ENCODE measurements at regions not wholly inside any gene's neighbourhood (a gene's known extent, or its start where the extent isn't known, plus 50 kb on each side); places are given as distances from the start of the nearest gene placed in this dataset.
A peak's percentile ranks its signal among the peaks of the same experiment; 100 is the strongest.

DNA sequence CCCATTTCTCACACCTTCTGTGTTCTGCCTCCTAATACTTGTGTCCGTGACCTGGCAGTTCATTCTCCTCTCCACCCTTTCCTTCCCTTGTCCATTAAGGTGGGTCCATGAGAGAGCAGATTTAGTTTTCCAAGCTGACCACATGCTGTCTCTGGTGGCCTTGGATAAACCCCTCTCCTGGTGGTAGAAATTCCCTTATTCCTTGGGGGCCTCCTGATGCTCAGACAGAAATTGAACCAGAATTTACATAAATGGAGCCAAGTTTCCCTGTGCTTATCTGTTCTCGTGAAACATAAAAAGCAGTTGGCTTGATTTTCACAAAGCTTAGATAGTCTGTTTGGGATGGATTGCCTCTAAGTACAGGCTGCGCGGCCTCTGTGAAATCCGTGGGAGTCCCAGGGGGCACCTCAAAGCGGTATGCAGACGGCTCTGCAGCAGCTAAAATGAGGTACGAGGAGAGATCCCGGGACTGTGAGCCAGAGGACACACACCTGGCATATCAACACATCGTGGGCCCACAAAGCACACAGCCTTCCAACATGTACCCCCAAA is 101.0 kb upstream of the NMNAT3 start:
- no peaks in the 10 kb centered on the region for H3K27me3 ChIP-seq (ENCODE audit: insufficient read depth, insufficient read length)
- H3K4me1 ChIP-seq (ENCODE audit: insufficient read depth, insufficient read length) = peaks cover 9% of the 10 kb centered on the region
- TF ChIP-seq YY1 (IDR thresholded peaks at IDR 0.05; ENCODE audit: insufficient read depth, insufficient read length) = no peak
- TF ChIP-seq SUZ12 (IDR thresholded peaks at IDR 0.05; ENCODE audit: extremely low read depth, insufficient read depth, insufficient read length) = no peak
- no peak for TF ChIP-seq ZNF274 (IDR thresholded peaks at IDR 0.05; ENCODE audit: low read depth, low read length)
- no peak overlapping the region for H3K4me3 ChIP-seq (ENCODE audit: insufficient read length, low read depth)
- H3K36me3 ChIP-seq (ENCODE audit: insufficient read depth, insufficient read length, low read length) = no peaks in the 10 kb centered on the region
- H3K9me3 ChIP-seq (ENCODE audit: insufficient read depth, low read length) = no peaks in the 10 kb centered on the region
- H3K9ac ChIP-seq (ENCODE audit: insufficient read length, low read depth) = no peak overlapping the region
- DNase-seq (ENCODE audit: low read depth, low spot score) = no peak

DNA sequence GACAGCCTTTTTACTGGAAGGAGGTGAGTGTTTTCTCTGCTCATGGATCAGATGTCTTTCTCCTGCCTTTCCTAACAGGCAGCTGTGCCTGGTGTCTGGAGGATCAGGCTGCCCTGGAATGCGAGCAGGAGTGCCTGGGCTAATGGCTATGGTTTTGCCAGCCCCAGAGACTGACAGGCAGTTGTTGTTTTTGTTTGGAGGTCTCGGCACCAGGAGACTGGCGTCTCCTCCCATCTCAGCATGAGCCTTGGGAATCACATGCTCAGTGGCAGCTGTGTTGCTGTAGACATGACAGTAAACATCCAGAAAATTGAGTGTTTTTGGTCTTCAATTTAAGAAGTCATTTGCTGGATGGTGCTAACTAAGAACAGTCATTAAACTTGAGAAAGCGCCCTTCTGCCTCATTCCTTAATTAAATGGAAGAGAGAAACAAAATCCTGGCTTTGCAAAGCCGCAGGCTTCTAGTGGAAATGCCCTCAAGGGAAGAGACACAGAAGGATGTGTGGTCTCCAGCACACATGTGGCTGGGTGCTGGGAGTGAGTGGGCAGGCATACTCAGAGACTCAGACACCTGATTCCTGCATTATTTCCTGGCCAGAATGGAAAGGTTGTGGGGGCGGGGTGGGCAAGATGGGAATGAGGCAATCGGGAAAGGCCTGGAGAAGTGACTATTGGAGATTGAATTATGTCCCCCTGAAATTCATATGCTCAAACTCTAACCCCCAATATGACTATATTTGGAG is 97.0 kb upstream of the NMNAT3 start:
- Histone ChIP-seq H3K9me3 (ENCODE audit: insufficient read depth, low read length) (no peaks in the 10 kb centered on the region), H3K4me3 (ENCODE audit: insufficient read length, low read depth) (no peak overlapping the region), H3K4me1 (ENCODE audit: insufficient read depth, insufficient read length) (peaks cover 10% of the 10 kb centered on the region), H3K27me3 (ENCODE audit: insufficient read depth, insufficient read length) (no peaks in the 10 kb centered on the region), H3K36me3 (ENCODE audit: insufficient read depth, insufficient read length, low read length) (no peaks in the 10 kb centered on the region), H3K9ac (ENCODE audit: insufficient read length, low read depth) (no peak overlapping the region)
- TF ChIP-seq YY1 (IDR thresholded peaks at IDR 0.05; ENCODE audit: insufficient read depth, insufficient read length) (no peak), ZNF274 (IDR thresholded peaks at IDR 0.05; ENCODE audit: low read depth, low read length) (no peak), SUZ12 (IDR thresholded peaks at IDR 0.05; ENCODE audit: extremely low read depth, insufficient read depth, insufficient read length) (no peak)
- DNase-seq (ENCODE audit: low read depth, low spot score) = peak; percentile 74

DNA sequence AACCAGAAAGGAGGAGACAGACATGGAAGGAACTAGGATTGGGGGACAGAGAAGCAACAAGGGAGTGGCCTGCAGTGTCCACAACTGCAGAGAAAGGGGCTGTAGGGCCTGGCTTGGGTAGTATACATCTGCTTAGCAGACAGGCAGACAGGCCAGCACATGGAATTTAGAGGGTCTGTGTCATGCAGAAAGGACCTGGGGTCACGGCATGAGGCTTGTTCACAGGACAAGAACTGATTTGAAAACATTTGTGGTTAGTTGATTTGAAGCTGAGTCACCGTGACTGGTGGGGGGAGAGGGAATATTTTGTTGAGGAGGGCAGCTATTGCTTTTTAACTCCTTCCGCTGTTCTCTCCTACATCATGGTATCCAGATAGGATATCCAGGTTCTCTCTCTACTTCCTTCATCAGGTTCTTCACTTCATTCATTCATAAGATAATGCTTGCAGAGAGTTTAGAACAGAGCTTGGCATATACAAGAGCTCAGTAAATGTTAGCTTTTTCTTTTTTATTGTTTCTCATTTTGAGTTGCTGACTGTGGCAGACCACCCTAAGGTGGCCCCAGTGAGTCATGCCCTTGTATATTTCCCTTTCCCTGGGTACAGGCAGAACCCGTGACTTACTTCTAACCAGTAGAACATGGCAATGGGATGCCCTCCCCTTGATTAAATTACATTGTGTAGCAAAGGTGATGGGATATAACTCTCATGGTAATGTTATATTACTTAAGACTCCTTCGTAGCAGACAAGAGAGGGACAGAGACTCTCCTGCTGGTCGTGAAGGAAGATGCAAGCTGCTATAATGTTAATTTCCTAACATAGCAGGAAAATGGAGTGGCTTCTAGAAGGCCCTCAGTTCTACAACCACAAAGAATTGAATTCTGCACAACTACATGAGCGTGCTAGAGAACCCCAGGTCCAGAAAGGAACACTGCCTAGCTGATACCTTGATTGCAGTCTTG is 95.0 kb upstream of the NMNAT3 start:
- TF ChIP-seq YY1 (IDR thresholded peaks at IDR 0.05; ENCODE audit: insufficient read depth, insufficient read length) (no peak), ZNF274 (IDR thresholded peaks at IDR 0.05; ENCODE audit: low read depth, low read length) (no peak)
- H3K9me3 ChIP-seq (ENCODE audit: insufficient read depth, low read length) = no peaks in the 10 kb centered on the region
- H3K4me3 ChIP-seq (ENCODE audit: insufficient read length, low read depth) = no peak overlapping the region
- H3K36me3 ChIP-seq (ENCODE audit: insufficient read depth, insufficient read length, low read length) = no peaks in the 10 kb centered on the region
- no peak overlapping the region for H3K9ac ChIP-seq (ENCODE audit: insufficient read length, low read depth)
- peaks cover 10% of the 10 kb centered on the region for H3K4me1 ChIP-seq (ENCODE audit: insufficient read depth, insufficient read length)
- DNase-seq (ENCODE audit: low read depth, low spot score) = no peak
- no peaks in the 10 kb centered on the region for H3K27me3 ChIP-seq (ENCODE audit: insufficient read depth, insufficient read length)

DNA sequence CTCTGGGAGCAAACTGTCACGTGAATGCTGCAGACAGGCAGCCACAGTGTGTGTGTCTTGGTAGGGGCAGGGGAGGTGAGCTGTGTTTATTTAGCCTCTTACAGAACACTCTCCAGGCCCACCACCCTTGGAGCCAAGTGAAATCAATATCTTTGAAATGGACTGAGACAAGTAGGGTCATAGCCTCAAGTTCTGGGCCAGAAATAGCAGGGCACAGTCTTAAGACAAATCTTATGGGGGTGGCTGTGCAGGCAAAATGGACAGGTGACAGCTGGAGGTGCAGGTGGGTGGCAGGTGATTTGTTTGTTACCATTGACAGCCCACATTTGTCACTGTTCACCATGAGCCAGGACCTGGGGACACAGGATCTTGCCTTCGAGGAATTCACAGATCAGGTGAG is 93.6 kb upstream of the NMNAT3 start:
- Histone ChIP-seq H3K9me3 (ENCODE audit: insufficient read depth, low read length) (no peaks in the 10 kb centered on the region), H3K4me1 (ENCODE audit: insufficient read depth, insufficient read length) (peaks cover 10% of the 10 kb centered on the region), H3K27me3 (ENCODE audit: insufficient read depth, insufficient read length) (no peaks in the 10 kb centered on the region), H3K4me3 (ENCODE audit: insufficient read length, low read depth) (no peak overlapping the region), H3K9ac (ENCODE audit: insufficient read length, low read depth) (no peak overlapping the region), H3K36me3 (ENCODE audit: insufficient read depth, insufficient read length, low read length) (no peaks in the 10 kb centered on the region)
- TF ChIP-seq SUZ12 (IDR thresholded peaks at IDR 0.05; ENCODE audit: extremely low read depth, insufficient read depth, insufficient read length) = no peak
- no peak for TF ChIP-seq YY1 (IDR thresholded peaks at IDR 0.05; ENCODE audit: insufficient read depth, insufficient read length)
- TF ChIP-seq ZNF274 (IDR thresholded peaks at IDR 0.05; ENCODE audit: low read depth, low read length) = no peak
- DNase-seq (ENCODE audit: low read depth, low spot score) = no peak

DNA sequence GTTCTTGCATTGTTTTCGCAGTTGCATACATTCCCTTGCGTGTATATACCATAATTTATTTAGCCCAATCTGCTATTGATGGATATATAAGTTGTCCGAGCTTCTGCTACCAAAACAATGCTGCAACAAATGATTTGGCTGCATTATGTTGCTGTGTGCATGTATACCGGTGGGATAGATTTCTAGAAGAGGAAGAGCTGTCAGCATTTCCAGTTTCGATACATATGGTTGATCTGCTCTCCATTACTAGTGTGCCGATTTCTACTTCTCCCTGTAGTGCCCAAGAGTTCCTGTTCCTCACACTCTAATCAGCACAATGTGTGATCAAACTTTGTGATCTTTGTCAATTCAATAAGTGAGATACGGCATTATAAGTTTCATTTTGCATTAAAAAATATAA is 92.8 kb upstream of the NMNAT3 start:
- no peak for TF ChIP-seq SUZ12 (IDR thresholded peaks at IDR 0.05; ENCODE audit: extremely low read depth, insufficient read depth, insufficient read length)
- TF ChIP-seq ZNF274 (IDR thresholded peaks at IDR 0.05; ENCODE audit: low read depth, low read length) = no peak
- TF ChIP-seq YY1 (IDR thresholded peaks at IDR 0.05; ENCODE audit: insufficient read depth, insufficient read length) = no peak
- Histone ChIP-seq H3K4me1 (ENCODE audit: insufficient read depth, insufficient read length) (peaks cover 10% of the 10 kb centered on the region), H3K27me3 (ENCODE audit: insufficient read depth, insufficient read length) (no peaks in the 10 kb centered on the region), H3K9ac (ENCODE audit: insufficient read length, low read depth) (no peak overlapping the region), H3K9me3 (ENCODE audit: insufficient read depth, low read length) (no peaks in the 10 kb centered on the region), H3K36me3 (ENCODE audit: insufficient read depth, insufficient read length, low read length) (no peaks in the 10 kb centered on the region), H3K4me3 (ENCODE audit: insufficient read length, low read depth) (no peak overlapping the region)
- no peak for DNase-seq (ENCODE audit: low read depth, low spot score)

DNA sequence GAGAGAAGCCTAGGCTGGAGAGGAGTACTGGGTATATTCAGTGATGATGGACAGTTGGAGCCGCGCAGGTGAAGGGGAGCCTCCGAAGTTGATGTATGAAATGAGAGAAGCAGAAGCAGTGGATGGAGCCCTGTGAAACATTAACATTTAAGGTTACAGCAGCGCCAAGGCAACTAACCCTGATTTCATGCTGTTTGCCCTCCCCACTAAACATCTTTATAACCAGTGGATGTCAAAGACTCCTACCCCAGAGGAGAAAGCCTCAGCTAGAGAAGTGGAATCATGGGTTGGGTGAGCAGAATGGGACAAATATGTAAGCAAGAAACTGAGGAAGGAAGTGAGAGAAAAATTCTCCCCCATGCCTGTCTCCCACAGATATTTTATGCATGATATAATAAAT is 92.0 kb upstream of the NMNAT3 start:
- no peaks in the 10 kb centered on the region for H3K27me3 ChIP-seq (ENCODE audit: insufficient read depth, insufficient read length)
- H3K36me3 ChIP-seq (ENCODE audit: insufficient read depth, insufficient read length, low read length) = no peaks in the 10 kb centered on the region
- H3K4me1 ChIP-seq (ENCODE audit: insufficient read depth, insufficient read length) = peaks cover 10% of the 10 kb centered on the region
- no peaks in the 10 kb centered on the region for H3K9me3 ChIP-seq (ENCODE audit: insufficient read depth, low read length)
- H3K4me3 ChIP-seq (ENCODE audit: insufficient read length, low read depth) = no peak overlapping the region
- DNase-seq (ENCODE audit: low read depth, low spot score) = no peak
- no peak for TF ChIP-seq ZNF274 (IDR thresholded peaks at IDR 0.05; ENCODE audit: low read depth, low read length)
- TF ChIP-seq YY1 (IDR thresholded peaks at IDR 0.05; ENCODE audit: insufficient read depth, insufficient read length) = no peak
- TF ChIP-seq SUZ12 (IDR thresholded peaks at IDR 0.05; ENCODE audit: extremely low read depth, insufficient read depth, insufficient read length) = no peak
- H3K9ac ChIP-seq (ENCODE audit: insufficient read length, low read depth) = no peak overlapping the region

DNA sequence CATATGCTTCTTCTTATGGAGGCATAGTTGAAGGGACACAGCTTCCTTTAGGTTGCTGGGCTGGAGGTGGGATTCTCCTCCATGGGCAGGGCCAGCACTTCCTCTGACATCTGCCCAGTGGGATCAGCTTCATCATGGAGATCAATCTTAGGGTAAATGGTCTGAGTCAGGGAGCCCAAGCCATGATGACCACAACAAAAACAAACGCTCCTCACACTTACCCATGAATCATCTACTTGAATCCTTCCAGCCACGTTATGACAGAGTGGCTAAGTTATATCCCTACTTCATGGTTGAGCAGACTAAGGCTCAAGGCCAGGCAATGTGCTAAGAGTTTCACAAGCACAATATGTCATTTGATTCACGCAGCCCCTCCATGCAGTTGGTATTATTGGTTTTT is 87.2 kb upstream of the NMNAT3 start:
- no peaks in the 10 kb centered on the region for H3K36me3 ChIP-seq (ENCODE audit: insufficient read depth, insufficient read length, low read length)
- TF ChIP-seq YY1 (IDR thresholded peaks at IDR 0.05; ENCODE audit: insufficient read depth, insufficient read length) (no peak), SUZ12 (IDR thresholded peaks at IDR 0.05; ENCODE audit: extremely low read depth, insufficient read depth, insufficient read length) (no peak), ZNF274 (IDR thresholded peaks at IDR 0.05; ENCODE audit: low read depth, low read length) (no peak)
- H3K27me3 ChIP-seq (ENCODE audit: insufficient read depth, insufficient read length) = no peaks in the 10 kb centered on the region
- no peaks in the 10 kb centered on the region for H3K9me3 ChIP-seq (ENCODE audit: insufficient read depth, low read length)
- H3K4me1 ChIP-seq (ENCODE audit: insufficient read depth, insufficient read length) = no peaks in the 10 kb centered on the region
- no peak overlapping the region for H3K9ac ChIP-seq (ENCODE audit: insufficient read length, low read depth)
- no peak overlapping the region for H3K4me3 ChIP-seq (ENCODE audit: insufficient read length, low read depth)
- DNase-seq (ENCODE audit: low read depth, low spot score) = no peak

Data from NT2/D1 (cell line).